Fibroblast of mammary gland (primary cell): ENCODE measurements at regions not wholly inside any gene's neighbourhood (a gene's known extent, or its start where the extent isn't known, plus 50 kb on each side); places are given as distances from the start of the nearest gene placed in this dataset.

Experiments used
- DNase-seq: peaks from one replicate; pipeline ENCODE4 v3.0.0-alpha.2; 2010; ENCODE audit warnings: low read depth
- H3K4me3 ChIP-seq: 2 replicates; pipeline ENCODE4 v1.5.1; 2011; ENCODE audit warnings: low read depth, mild to moderate bottlenecking, low read length, moderate library complexity; ENCODE audit not compliant: control insufficient read depth
- CTCF ChIP-seq: conservative IDR thresholded peaks from 2 replicates; pipeline ENCODE4 v1.5.1; 2011; ENCODE audit warnings: low read depth, low read length, inconsistent platforms; ENCODE audit not compliant: control insufficient read depth, insufficient read depth

GRCh38 chr15:79179108-79179561, 88.6 kb upstream of the RASGRF1 start:
- no peak for TF ChIP-seq CTCF

GRCh38 chr15:79178594-79178993, 88.0 kb upstream of the RASGRF1 start:
- DNase-seq: no peak
- no peak overlapping the region for H3K4me3 ChIP-seq
- no peak for TF ChIP-seq CTCF

More at GRCh38 chr15:79179108-79179561, 88.6 kb upstream of the RASGRF1 start:
- DNase-seq: peak; percentile 28
- no peak overlapping the region for H3K4me3 ChIP-seq

- no peak for DNase-seq
- H3K4me3 ChIP-seq: no peak overlapping the region
- no peak for TF ChIP-seq CTCF
Observed at GRCh38 chr15:79176151-79176550, 85.6 kb upstream of the RASGRF1 start.

DNA sequence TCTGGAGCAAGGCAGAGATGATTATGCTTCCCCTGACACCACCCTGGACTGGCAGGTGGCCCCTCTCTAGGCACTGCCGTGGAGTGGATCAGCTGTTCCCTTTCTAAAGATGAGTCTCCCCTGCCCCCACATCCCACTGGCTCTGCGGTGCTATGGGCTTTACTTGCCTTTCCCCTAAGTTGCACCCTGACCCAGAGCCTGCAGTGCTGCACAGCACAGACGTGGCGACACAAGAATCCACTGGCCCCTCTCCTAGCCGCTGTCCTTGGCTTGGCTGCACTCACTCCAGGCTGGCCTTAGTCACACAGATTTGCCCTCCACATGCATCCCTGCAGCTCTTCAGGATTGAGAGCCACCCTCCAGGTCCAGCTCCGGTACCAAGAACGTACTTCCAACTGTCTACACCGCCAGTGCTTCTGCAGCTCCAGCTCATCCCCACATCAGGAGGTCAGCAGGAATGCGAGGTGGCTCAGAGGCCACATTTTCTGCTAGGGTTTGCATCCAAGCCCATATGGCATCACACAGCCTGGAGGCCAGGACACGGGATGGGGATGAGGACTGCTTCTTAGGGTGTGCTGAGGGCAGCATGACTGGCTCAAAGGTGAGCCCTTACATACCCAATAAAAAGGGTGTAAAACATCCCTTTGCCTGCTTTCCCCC, 82.4 kb upstream of the RASGRF1 start:
- no peak for TF ChIP-seq CTCF
- DNase-seq: no peak
- no peak overlapping the region for H3K4me3 ChIP-seq

DNA sequence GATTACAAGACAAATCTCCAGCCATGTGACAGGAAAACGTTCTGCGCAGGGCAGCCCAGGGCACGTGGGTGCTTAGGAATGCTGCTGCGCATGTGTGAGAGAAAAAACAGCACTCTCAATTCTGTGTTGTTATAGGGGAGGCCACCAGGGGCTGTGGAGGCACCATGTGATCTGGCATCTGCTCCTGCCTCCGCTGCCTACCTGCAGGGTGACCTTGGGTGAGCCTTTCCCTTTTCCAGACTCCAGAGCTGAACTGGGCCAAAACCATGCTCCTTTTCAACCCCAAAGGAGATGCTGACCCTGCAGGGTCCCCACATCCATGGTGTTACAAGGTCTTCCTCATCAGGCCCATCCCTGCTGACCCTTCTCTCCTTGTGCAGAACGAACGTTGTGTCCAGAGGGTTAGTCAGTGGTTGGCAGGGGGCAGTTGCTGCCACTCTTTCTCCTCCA, 81.5 kb upstream of the RASGRF1 start:
- H3K4me3 ChIP-seq: no peak overlapping the region
- no peak for DNase-seq
- TF ChIP-seq CTCF: no peak

GRCh38 chr15:79171320-79172031, 80.9 kb upstream of the RASGRF1 start:
- no peak overlapping the region for H3K4me3 ChIP-seq
- TF ChIP-seq CTCF: no peak

More at GRCh38 chr15:79171320-79172031, 80.9 kb upstream of the RASGRF1 start:
- no peak for DNase-seq
